ENCODE measurements at regions not wholly inside any gene's neighbourhood (a gene's known extent, or its start where the extent isn't known, plus 50 kb on each side); places are given as distances from the start of the nearest gene placed in this dataset.

GRCh38 chr13:60282708-60283107 lies 114.3 kb upstream of the TDRD3 start:
- 40 to 52% methylated on average over 1 of the region's 1 CpG for WGBS, 2 donors
- no peaks in the 10 kb centered on the region for H3K27me3 ChIP-seq
- intact Hi-C loops (cut with DNase I): no loop called here
- no peak for TF ChIP-seq POLR2A (IDR thresholded peaks at IDR 0.05)
- no peak for DNase-seq
- no peaks in the 10 kb centered on the region for H3K4me1 ChIP-seq
- no peak overlapping the region for H3K27ac ChIP-seq
- H3K36me3 ChIP-seq: no peaks in the 10 kb centered on the region
- H3K9me3 ChIP-seq: no peaks in the 10 kb centered on the region
- H3K4me3 ChIP-seq (replicated peaks in 1 of 3): no peak overlapping the region

GRCh38 chr13:60286707-60287106 lies 110.3 kb upstream of the TDRD3 start:
- intact Hi-C loops (cut with DNase I): no loop called here
- H3K36me3 ChIP-seq: no peaks in the 10 kb centered on the region

GRCh38 chr13:60288569-60288968 lies 108.5 kb upstream of the TDRD3 start:
- no peak overlapping the region for H3K4me3 ChIP-seq (replicated peaks in 1 of 3)
- DNase-seq: no peak
- no peaks in the 10 kb centered on the region for H3K36me3 ChIP-seq
- no peaks in the 10 kb centered on the region for H3K27me3 ChIP-seq
- WGBS, 2 donors: 84% methylated on average over 6 of the region's 6 CpGs
- no peak overlapping the region for H3K27ac ChIP-seq
- no peaks in the 10 kb centered on the region for H3K9me3 ChIP-seq
- intact Hi-C loops (cut with DNase I): no loop called here
- no peak for TF ChIP-seq CTCF (IDR thresholded peaks at IDR 0.05)
- no peak for TF ChIP-seq POLR2A (IDR thresholded peaks at IDR 0.05)
- no peaks in the 10 kb centered on the region for H3K4me1 ChIP-seq

More at GRCh38 chr13:60286707-60287106, 110.3 kb upstream of the TDRD3 start:
- no peaks in the 10 kb centered on the region for H3K4me1 ChIP-seq
- H3K27ac ChIP-seq: no peak overlapping the region
- WGBS, 2 donors: 93% methylated on average over 10 of the region's 10 CpGs
- H3K9me3 ChIP-seq: no peaks in the 10 kb centered on the region
- no peak for TF ChIP-seq POLR2A (IDR thresholded peaks at IDR 0.05)
- no peak for TF ChIP-seq CTCF (IDR thresholded peaks at IDR 0.05)
- DNase-seq: no peak
- no peak overlapping the region for H3K4me3 ChIP-seq (replicated peaks in 1 of 3)
- H3K27me3 ChIP-seq: no peaks in the 10 kb centered on the region

- Histone ChIP-seq H3K27me3 (no peaks in the 10 kb centered on the region), H3K9me3 (no peaks in the 10 kb centered on the region), H3K4me3 (replicated peaks in 1 of 3) (no peak overlapping the region), H3K27ac (no peak overlapping the region), H3K4me1 (no peaks in the 10 kb centered on the region), H3K36me3 (no peaks in the 10 kb centered on the region)
- no peak for DNase-seq
- WGBS, 2 donors: 60 to 64% methylated on average over 7 of the region's 7 CpGs
- intact Hi-C loops (cut with DNase I): no loop called here
- no peak for TF ChIP-seq POLR2A (IDR thresholded peaks at IDR 0.05)
Measured at GRCh38 chr13:60303166-60303565, 93.9 kb upstream of the TDRD3 start.

- TF ChIP-seq POLR2A (IDR thresholded peaks at IDR 0.05): no peak
- TF ChIP-seq CTCF (IDR thresholded peaks at IDR 0.05): no peak
- Histone ChIP-seq H3K9me3 (no peaks in the 10 kb centered on the region), H3K4me1 (no peaks in the 10 kb centered on the region), H3K4me3 (replicated peaks in 1 of 3) (no peak overlapping the region), H3K36me3 (no peaks in the 10 kb centered on the region), H3K27me3 (no peaks in the 10 kb centered on the region), H3K27ac (no peak overlapping the region)
- no peak for DNase-seq
- intact Hi-C loops (cut with DNase I): no loop called here
- WGBS, 2 donors: 65 to 70% methylated on average over 4 of the region's 4 CpGs
Measured at GRCh38 chr13:60311527-60311926, 85.5 kb upstream of the TDRD3 start.

- no peak for DNase-seq
- Histone ChIP-seq H3K27me3 (no peaks in the 10 kb centered on the region), H3K27ac (no peak overlapping the region), H3K9me3 (no peaks in the 10 kb centered on the region), H3K4me3 (replicated peaks in 1 of 3) (no peak overlapping the region), H3K36me3 (no peaks in the 10 kb centered on the region), H3K4me1 (no peaks in the 10 kb centered on the region)
- no peak for TF ChIP-seq POLR2A (IDR thresholded peaks at IDR 0.05)
- no peak for TF ChIP-seq CTCF (IDR thresholded peaks at IDR 0.05)
- 74 to 82% methylated on average over 5 of the region's 5 CpGs for WGBS, 2 donors
- intact Hi-C loops (cut with DNase I): no loop called here
Measured at GRCh38 chr13:60312851-60313505, 84.0 kb upstream of the TDRD3 start.
